ENCODE measurements at regions not wholly inside any gene's neighbourhood (a gene's known extent, or its start where the extent isn't known, plus 50 kb on each side); places are given as distances from the start of the nearest gene placed in this dataset.
A peak's percentile ranks its signal among the peaks of the same experiment; 100 is the strongest.
"Not testable (repeated sequence)": the region's sequence is repeated elsewhere in the genome, so short reads cannot be mapped to it uniquely, and the experiment has no call there.

DNA sequence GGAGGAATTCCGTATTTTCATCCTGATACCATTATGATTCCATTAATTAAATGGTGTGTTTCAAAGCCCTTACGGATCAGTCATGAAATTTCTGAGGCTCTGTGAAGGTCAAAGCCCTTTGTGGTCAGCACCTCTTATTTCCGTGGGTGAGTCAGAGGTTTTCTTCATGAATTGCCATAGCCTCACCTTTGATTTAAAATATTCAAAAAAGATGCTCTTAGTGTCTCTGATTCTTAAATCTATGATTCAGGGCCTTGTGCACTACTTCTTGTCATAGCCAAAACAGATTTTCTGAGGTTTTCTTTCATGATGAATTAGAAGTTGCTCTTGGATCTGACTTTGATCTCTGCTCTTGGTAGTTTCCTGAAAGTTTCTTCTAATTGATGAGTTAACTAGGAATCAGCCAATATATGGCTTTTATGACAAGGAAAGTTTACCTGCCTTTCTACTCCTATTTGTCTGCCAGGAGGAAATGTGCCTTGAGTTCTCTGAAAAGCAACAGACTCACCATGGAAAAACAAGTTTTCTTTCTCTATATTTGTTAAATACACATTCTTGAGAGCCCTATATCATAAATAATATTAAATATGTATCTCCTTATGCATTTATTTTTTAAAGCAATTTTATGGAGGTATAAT is 613.0 kb downstream of the UTRN start:
- no peaks in the 10 kb centered on the region for H3K4me1 Mint-ChIP-seq
- H3K36me3 Mint-ChIP-seq, result peaks cover 0 to 3% of the 10 kb centered on the region in 2 donors
- no peak overlapping the region for H3K4me3 Mint-ChIP-seq
- no peak overlapping the region for H3K27ac Mint-ChIP-seq
- DNase-seq (no peak), ATAC-seq (replicated peaks) (no peak)
- no peaks in the 10 kb centered on the region for H3K27me3 Mint-ChIP-seq
- H3K9me3 Mint-ChIP-seq, result peaks cover 7 to 8% of the 10 kb centered on the region in 2 donors

DNA sequence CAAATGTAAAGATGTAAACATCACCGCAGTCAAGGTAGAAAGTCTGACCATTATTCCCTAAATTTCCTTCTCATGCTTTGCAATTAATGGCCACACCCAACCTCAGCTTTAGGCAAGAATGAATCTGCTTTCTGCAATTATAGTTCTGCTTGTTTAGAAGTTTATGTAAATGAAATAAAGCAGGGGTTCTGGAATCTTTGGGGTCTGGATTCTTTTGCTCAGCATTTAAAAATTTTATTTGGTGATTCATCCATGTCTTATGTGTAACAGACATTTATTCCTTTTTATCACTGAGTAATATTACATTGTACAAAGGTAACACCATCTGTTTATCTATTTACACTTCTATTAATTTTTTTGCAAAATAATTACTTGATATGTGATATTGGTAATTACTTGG is 613.6 kb downstream of the UTRN start:
- no peak for DNase-seq
- Mint-ChIP-seq H3K4me1 (no peaks in the 10 kb centered on the region), H3K27ac (no peak overlapping the region), H3K36me3 (peaks cover 0 to 3% of the 10 kb centered on the region in 2 donors), H3K9me3 (peaks cover 8 to 10% of the 10 kb centered on the region in 2 donors), H3K4me3 (no peak overlapping the region), H3K27me3 (no peaks in the 10 kb centered on the region)
- no peak for ATAC-seq (replicated peaks)

DNA sequence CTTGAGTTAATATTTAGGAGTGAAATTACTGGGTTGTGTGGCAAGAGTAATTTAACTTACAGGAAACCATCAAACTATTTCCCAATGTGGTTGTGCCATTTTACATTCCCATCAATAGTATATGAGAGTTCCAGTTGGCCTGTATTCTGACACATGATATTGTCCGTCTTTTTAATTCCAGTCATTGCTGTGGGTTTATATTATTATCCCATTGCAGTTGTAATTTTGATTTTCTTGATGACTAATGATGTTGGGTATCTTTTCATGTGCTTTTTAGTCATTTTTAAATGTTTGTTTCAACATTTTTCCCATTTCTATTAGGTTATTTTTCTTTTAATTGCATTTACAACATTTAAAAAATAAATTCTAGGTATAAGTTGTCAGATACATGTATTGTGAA is 614.0 kb downstream of the UTRN start:
- DNase-seq, result no peak

DNA sequence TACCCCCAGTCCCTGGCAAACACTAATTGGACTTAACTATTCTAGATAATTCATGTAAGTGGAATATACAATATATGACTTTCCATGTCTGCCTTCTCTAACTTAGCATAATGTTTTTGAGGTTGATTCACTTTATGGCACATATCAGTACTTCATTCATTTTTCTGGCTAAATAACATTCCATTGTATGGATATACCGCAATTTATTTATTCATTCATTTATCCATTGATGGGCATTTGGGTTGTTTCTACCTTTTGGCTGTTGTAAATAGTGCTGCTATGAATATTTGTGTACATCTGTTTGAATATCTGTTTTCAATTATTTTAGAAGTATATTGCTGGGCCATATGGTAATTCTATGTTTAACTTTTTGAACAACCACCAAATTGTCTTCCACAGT is 616.3 kb downstream of the UTRN start:
- Mint-ChIP-seq H3K4me1 (no peaks in the 10 kb centered on the region), H3K27me3 (peaks cover 0 to 4% of the 10 kb centered on the region in 2 donors), H3K9me3 (peaks cover 8 to 10% of the 10 kb centered on the region in 2 donors), H3K4me3 (no peak overlapping the region), H3K36me3 (peaks cover 0 to 3% of the 10 kb centered on the region in 2 donors), H3K27ac (no peak overlapping the region)
- ATAC-seq (replicated peaks) (no peak), DNase-seq (no peak)

More for the DNA sequence above, 614.0 kb downstream of the UTRN start:
- H3K36me3 Mint-ChIP-seq, result peaks cover 0 to 3% of the 10 kb centered on the region in 2 donors
- no peak for ATAC-seq (replicated peaks)
- H3K27ac Mint-ChIP-seq, result no peak overlapping the region
- H3K9me3 Mint-ChIP-seq, result peaks cover 8 to 10% of the 10 kb centered on the region in 2 donors
- no peaks in the 10 kb centered on the region for H3K4me1 Mint-ChIP-seq
- no peak overlapping the region for H3K4me3 Mint-ChIP-seq
- no peaks in the 10 kb centered on the region for H3K27me3 Mint-ChIP-seq

DNA sequence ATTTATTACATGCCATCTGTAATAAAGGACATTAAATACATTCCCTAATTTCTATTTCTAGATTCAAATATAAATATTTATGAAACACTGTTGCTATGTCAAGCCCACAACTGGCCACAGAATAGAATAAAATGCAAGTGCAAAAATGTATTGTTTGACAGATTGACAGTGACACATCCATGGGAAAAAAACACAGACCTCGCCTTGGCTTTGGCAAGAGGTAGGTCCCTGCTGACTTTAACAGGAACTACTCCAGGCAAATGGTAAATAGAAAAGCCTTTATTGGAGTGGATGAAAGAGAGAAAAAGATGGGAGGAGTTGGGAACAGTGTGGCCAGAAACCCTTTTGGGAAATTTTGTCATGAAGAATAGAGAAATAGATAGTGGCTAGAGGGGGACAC is 622.9 kb downstream of the UTRN start:
- Mint-ChIP-seq H3K9me3 (peaks cover 2 to 3% of the 10 kb centered on the region in 2 donors), H3K4me1 (no peaks in the 10 kb centered on the region), H3K4me3 (no peak overlapping the region), H3K27me3 (peaks cover 0 to 8% of the 10 kb centered on the region in 2 donors), H3K36me3 (no peaks in the 10 kb centered on the region), H3K27ac (no peak overlapping the region)
- DNase-seq (no peak), ATAC-seq (replicated peaks) (no peak)

DNA sequence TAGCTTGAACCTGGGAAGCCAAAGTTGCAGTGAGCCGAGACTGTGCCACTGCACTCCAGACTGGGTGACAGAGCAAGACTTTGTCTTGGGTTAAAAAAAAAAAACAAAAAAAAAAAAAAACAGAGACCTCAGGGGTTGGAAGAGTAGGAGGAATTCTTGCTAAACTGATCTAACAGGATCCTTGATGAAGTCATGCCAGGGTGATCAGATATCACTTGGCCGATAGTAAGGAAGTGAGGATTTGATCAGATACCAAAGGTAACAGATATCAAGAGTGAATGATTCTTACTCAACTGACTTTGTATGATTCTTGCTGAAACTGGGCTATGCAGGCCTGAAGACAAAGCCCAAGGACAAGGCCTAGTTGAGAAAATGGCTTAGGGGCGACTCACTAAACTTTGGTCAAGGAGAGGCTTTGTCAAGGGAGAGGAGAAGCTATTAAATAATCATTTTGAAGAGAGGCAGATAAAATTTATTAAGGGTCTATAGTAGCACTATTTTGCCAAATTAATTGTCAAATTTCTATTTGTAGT is 624.7 kb downstream of the UTRN start:
- no peaks in the 10 kb centered on the region for H3K9me3 Mint-ChIP-seq
- H3K36me3 Mint-ChIP-seq, result no peaks in the 10 kb centered on the region
- ATAC-seq (replicated peaks), result no peak
- H3K4me3 Mint-ChIP-seq, result no peak overlapping the region
- H3K27ac Mint-ChIP-seq, result no peak overlapping the region
- no peak for DNase-seq
- H3K4me1 Mint-ChIP-seq, result no peaks in the 10 kb centered on the region
- peaks cover 0 to 8% of the 10 kb centered on the region in 2 donors for H3K27me3 Mint-ChIP-seq

DNA sequence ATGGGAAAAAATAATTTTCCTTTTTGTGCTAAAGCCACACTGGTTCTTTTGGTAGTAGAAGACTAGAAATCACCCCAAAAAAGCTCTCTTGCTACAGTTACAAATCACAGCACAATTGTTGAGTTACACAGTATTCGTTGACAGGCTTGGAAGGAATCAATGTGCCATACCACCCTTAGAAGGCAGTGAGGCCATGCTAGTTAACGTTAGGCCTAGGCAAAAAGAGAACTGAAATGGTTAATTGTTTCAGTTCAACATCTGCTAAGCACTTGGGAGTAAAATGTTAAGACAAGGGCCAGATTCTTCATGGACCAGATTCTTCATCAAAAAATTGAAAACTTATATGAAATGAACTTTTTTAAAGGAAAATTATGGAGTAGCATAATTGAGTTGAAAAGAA is 626.2 kb downstream of the UTRN start:
- DNase-seq, result no peak
- peak in 1 of 2 donors; percentile 53 for ATAC-seq (replicated peaks)
- H3K36me3 Mint-ChIP-seq, result no peaks in the 10 kb centered on the region
- no peak overlapping the region for H3K27ac Mint-ChIP-seq
- H3K4me3 Mint-ChIP-seq, result no peak overlapping the region
- no peaks in the 10 kb centered on the region for H3K4me1 Mint-ChIP-seq
- H3K27me3 Mint-ChIP-seq, result peaks cover 7 to 13% of the 10 kb centered on the region in 2 donors
- H3K9me3 Mint-ChIP-seq, result no peaks in the 10 kb centered on the region

DNA sequence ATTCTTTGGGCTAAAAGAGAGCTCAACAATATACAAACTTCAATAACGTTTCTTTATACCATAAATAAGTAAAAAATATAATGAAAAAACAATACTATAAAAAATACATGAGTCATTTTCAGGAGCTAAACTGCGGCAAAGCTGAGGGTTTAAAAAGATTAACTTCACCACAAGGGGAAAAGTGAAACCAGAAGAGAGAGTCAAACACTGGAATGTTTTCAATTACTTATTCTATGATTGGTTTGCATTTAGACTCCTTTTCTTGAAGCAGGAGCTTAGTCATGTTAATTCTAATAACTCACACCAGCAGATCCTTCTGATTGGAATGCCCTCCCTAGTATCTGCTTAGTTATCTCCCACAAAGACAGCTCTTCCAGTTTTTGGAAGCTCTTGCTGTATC is 627.3 kb downstream of the UTRN start:
- Mint-ChIP-seq H3K9me3 (no peaks in the 10 kb centered on the region), H3K36me3 (no peaks in the 10 kb centered on the region), H3K4me1 (no peaks in the 10 kb centered on the region), H3K27me3 (peaks cover 8 to 10% of the 10 kb centered on the region in 2 donors), H3K27ac (no peak overlapping the region), H3K4me3 (no peak overlapping the region)
- no peak for DNase-seq
- no peak for ATAC-seq (replicated peaks)

DNA sequence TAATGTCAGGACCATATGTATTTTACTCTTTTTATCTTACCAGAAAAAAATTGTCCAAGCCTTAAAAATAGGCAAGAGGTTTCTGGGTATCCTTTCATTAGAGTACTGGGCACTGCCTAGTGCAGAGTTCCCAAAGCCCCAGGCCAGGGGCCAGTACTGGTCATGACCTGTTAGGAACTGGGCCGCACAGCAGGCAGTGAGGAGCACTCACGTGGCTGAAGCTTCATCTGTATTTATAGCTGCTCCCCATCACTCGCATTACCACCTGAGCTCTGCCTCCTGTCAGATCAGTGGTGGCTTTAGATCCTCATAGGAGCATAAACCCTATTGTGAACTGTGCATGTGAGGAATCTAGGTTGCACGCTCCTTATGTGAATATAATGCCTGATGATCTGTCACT is 632.9 kb downstream of the UTRN start:
- ATAC-seq (replicated peaks), result no peak
- Mint-ChIP-seq H3K36me3 (no peaks in the 10 kb centered on the region), H3K27me3 (peaks cover 8 to 10% of the 10 kb centered on the region in 2 donors), H3K9me3 (no peaks in the 10 kb centered on the region), H3K4me1 (no peaks in the 10 kb centered on the region), H3K4me3 (no peak overlapping the region), H3K27ac (no peak overlapping the region)
- DNase-seq, result no peak

DNA sequence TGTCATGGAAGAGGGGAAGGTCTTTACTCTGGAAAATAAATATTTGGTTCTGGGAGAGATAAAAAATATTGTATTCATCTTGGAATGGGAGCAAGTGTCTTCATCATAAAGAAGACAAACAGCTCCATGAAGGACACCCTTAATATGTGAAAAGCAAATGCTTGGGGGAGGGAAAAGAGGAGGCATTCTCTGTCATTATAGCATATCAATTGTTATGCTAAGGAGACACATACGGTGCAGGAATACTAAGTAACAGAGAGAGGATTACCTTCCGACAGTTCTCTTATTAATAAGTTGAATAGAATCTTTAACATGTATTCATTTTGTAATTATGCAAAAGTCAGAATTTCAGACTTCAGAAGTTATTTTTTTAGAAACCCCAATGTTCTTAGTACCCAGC is 634.4 kb downstream of the UTRN start:
- peaks cover 8 to 10% of the 10 kb centered on the region in 2 donors for H3K27me3 Mint-ChIP-seq
- no peak for ATAC-seq (replicated peaks)

DNA sequence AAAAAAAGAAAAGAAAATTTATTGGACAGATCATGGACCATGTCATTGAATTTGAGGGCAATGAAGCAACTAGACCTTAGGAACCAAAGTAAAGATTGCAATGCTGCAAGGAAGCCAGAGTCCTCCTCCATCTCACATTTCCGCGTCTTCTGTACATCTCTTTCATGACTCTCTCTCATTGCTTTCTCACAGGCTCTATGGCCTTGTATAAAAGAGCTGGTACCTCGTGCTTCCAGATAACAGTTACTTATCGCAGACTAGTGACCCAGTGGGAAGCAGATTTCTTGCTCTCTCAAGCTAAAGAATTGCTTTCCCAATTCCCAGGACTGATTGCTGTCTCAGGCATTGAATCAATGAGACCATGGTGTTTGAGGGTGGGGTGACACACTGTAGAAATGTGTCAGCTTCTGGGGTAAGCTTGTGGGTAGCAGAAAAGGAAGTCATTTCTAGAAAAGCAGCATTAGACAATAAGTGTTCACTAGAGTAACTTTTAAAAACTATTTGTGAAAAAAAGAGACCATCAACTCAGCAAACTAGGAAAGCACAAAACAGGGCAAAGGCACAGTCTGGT is 635.3 kb downstream of the UTRN start:
- no peak overlapping the region for H3K27ac Mint-ChIP-seq
- H3K4me3 Mint-ChIP-seq, result no peak overlapping the region
- H3K27me3 Mint-ChIP-seq, result peaks cover 7 to 10% of the 10 kb centered on the region in 2 donors
- no peak for DNase-seq
- no peaks in the 10 kb centered on the region for H3K4me1 Mint-ChIP-seq
- no peak for ATAC-seq (replicated peaks)
- no peaks in the 10 kb centered on the region for H3K36me3 Mint-ChIP-seq
- no peaks in the 10 kb centered on the region for H3K9me3 Mint-ChIP-seq

More for the DNA sequence above, 634.4 kb downstream of the UTRN start:
- no peak overlapping the region for H3K4me3 Mint-ChIP-seq
- H3K36me3 Mint-ChIP-seq, result no peaks in the 10 kb centered on the region
- no peak overlapping the region for H3K27ac Mint-ChIP-seq
- no peaks in the 10 kb centered on the region for H3K9me3 Mint-ChIP-seq
- no peaks in the 10 kb centered on the region for H3K4me1 Mint-ChIP-seq
- no peak for DNase-seq

DNA sequence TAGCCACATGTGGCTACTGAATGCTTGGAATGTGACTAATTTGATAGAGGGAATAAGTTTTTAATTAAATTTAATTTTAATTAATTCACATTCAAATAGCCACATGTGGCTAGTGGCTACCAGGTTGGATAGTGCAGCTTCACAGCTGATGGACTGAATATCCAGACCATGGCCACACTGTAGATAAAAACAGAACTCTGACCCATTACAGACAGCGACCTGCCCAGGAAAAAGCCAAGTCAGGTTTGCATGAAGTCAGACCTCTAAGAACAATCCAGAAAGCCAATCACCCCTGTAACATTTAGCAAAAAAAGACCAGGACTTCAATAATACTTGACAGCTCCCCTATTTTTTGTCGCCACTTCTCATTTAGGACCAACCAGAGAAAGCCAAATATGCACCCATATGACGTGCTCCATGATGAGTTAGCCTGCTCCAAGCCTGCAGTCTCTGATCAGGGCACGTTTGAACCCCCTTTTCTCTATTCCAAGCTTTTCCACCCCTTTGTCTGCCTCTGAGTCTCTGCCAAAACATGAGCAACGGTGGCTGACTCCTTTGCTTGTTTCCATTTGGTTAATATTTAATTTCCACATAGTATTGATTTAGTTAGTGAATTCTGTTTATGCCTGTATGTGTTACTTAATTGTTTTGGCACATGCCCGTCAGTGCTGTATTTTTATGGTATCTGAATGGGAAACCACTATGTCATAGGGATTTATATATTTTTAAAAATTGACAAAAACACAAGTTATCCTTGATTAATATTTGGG is 636.3 kb downstream of the UTRN start:
- Mint-ChIP-seq H3K27ac (no peak overlapping the region), H3K4me3 (no peak overlapping the region), H3K4me1 (no peaks in the 10 kb centered on the region), H3K36me3 (no peaks in the 10 kb centered on the region), H3K27me3 (peaks cover 0 to 2% of the 10 kb centered on the region in 2 donors), H3K9me3 (no peaks in the 10 kb centered on the region)
- ATAC-seq (replicated peaks) (no peak), DNase-seq (no peak)

DNA sequence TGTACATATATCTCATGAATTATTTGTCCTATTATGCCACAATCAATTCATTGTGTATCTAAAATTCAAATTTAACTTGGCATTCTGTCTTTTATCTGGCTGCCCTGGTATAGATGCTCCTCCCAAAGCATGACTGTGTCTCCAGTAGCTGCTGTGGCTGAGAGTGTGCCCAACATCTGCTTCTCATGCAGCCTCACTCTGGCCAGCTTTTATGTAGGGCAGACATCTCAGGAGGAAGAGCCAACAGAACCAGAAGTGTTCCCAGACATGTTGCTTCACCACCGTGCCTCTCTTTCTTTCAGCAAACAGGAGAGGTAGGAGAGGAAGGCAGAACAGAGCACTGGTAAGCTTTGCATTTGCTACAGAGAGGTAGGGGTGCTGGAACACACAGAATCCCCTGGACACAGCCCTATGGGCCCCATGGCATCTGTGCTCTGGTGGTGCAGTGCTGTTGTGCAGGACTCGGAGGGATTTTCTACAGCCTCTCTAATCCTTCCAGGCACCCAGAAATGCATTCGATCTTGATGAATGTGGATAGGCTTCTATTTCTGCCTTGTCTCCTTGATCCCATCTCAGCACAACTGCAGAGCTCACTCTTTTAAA is 637.1 kb downstream of the UTRN start:
- no peak for DNase-seq
- no peaks in the 10 kb centered on the region for H3K36me3 Mint-ChIP-seq
- H3K9me3 Mint-ChIP-seq, result no peaks in the 10 kb centered on the region
- ATAC-seq (replicated peaks), result no peak
- no peaks in the 10 kb centered on the region for H3K27me3 Mint-ChIP-seq
- H3K4me3 Mint-ChIP-seq, result no peak overlapping the region
- no peak overlapping the region for H3K27ac Mint-ChIP-seq
- no peaks in the 10 kb centered on the region for H3K4me1 Mint-ChIP-seq

DNA sequence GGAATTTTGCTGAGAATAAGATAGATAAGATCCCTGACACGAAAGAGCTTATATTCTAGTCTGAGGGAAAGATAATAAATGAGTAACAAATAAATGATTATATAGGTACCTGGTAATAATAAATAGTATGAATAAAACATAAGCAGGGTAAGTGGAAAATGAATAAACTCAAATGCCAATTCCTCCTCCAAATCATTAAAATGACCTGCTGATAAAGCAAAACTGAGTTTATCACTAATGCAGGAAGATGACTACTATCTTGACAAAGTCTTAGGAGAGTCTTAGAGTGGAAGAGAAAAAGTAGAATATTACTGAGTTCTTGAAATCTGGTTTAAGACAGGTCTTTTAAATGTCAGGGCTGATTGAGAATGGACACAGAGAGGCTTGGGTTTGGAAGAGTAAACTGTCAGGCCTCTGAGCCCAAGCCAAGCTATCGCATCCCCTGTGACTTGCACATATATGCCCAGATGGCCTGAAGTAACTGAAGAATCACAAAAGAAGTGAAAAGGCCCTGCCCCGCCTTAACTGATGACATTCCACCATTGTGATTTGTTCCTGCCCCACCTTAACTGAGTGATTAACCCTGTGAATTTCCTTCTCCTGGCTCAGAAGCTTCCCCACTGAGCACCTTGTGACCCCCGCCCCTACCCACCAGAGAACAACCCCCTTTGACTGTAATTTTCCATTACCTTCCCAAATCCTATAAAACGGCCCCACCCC is 637.8 kb downstream of the UTRN start:
- H3K9me3 Mint-ChIP-seq; H3K36me3 Mint-ChIP-seq; H3K4me1 Mint-ChIP-seq; H3K27ac Mint-ChIP-seq; ATAC-seq (replicated peaks); H3K4me3 Mint-ChIP-seq; DNase-seq; H3K27me3 Mint-ChIP-seq: not testable (repeated sequence)
